Fibroblast of upper back skin (primary cell): ENCODE measurements at regions not wholly inside any gene's neighbourhood (a gene's known extent, or its start where the extent isn't known, plus 50 kb on each side); places are given as distances from the start of the nearest gene placed in this dataset.
"Not testable (repeated sequence)": the region's sequence is repeated elsewhere in the genome, so short reads cannot be mapped to it uniquely, and the experiment has no call there.

Experiments used
- DNase-seq: peaks from one replicate; pipeline ENCODE4 v3.0.0-alpha.2; 2013

GRCh38 chr13:86584301-86584700, 785.1 kb upstream of the SLITRK6 start:
- no peak for DNase-seq

GRCh38 chr13:86585835-86586234, 786.6 kb upstream of the SLITRK6 start:
- peak; percentile 95 for DNase-seq

GRCh38 chr13:86591862-86592261, 792.6 kb upstream of the SLITRK6 start:
- no peak for DNase-seq

- DNase-seq: peak; percentile 9
These were observed 802.1 kb upstream of the SLITRK6 start for GRCh38 chr13:86601351-86601750.

GRCh38 chr13:86606264-86606663, 807.0 kb upstream of the SLITRK6 start:
- DNase-seq: no peak

GRCh38 chr13:86608701-86609100, 809.5 kb upstream of the SLITRK6 start:
- DNase-seq: no peak

GRCh38 chr13:86633346-86633745, 834.1 kb upstream of the SLITRK6 start:
- DNase-seq: no peak

- DNase-seq: not testable (repeated sequence)
These were observed 852.0 kb upstream of the SLITRK6 start for GRCh38 chr13:86651171-86651570.

- no peak for DNase-seq
These were observed 853.8 kb upstream of the SLITRK6 start for GRCh38 chr13:86653009-86653408.

- DNase-seq: no peak
These were observed 856.3 kb upstream of the SLITRK6 start for GRCh38 chr13:86655561-86655960.

GRCh38 chr13:86660090-86660489, 860.9 kb upstream of the SLITRK6 start:
- DNase-seq: no peak

- DNase-seq: no peak
These were observed 866.6 kb upstream of the SLITRK6 start for GRCh38 chr13:86665842-86666241.

GRCh38 chr13:86673931-86674431, 874.8 kb upstream of the SLITRK6 start:
- DNase-seq: no peak

- DNase-seq: no peak
These were observed 882.0 kb upstream of the SLITRK6 start for GRCh38 chr13:86681223-86681622.

GRCh38 chr13:86684402-86684801, 885.2 kb upstream of the SLITRK6 start:
- no peak for DNase-seq

- no peak for DNase-seq
These were observed 890.7 kb upstream of the SLITRK6 start for GRCh38 chr13:86689911-86690310.

- DNase-seq: no peak
These were observed 893.1 kb upstream of the SLITRK6 start for GRCh38 chr13:86692291-86692690.

- no peak for DNase-seq
These were observed 910.8 kb upstream of the SLITRK6 start for GRCh38 chr13:86710013-86710412.

- DNase-seq: no peak
These were observed 911.7 kb upstream of the SLITRK6 start for GRCh38 chr13:86710896-86711295.

GRCh38 chr13:86714495-86714894, 915.3 kb upstream of the SLITRK6 start:
- DNase-seq: no peak

GRCh38 chr13:86725105-86725504, 925.9 kb upstream of the SLITRK6 start:
- DNase-seq: no peak

- no peak for DNase-seq
These were observed 930.0 kb upstream of the SLITRK6 start for GRCh38 chr13:86729206-86729605.

- no peak for DNase-seq
These were observed 932.8 kb upstream of the SLITRK6 start for GRCh38 chr13:86731987-86732386.

GRCh38 chr13:86737334-86737932, 933.7 kb upstream of the SLITRK5 start:
- DNase-seq: no peak

GRCh38 chr13:86741762-86742285, 929.3 kb upstream of the SLITRK5 start:
- no peak for DNase-seq
